ENCODE measurements at regions not wholly inside any gene's neighbourhood (a gene's known extent, or its start where the extent isn't known, plus 50 kb on each side); places are given as distances from the start of the nearest gene placed in this dataset.

- no peak for DNase-seq
Observed at GRCh38 chr1:84090447-84091245, 53.4 kb upstream of the PRKACB start.

GRCh38 chr1:84089867-84090266, 54.2 kb upstream of the PRKACB start:
- no peak for DNase-seq

- no peak for DNase-seq
Observed at GRCh38 chr1:84089465-84089864, 54.6 kb upstream of the PRKACB start.

- no peak for DNase-seq
Observed at GRCh38 chr1:84086616-84087015, 57.5 kb upstream of the PRKACB start.

GRCh38 chr1:84086189-84086588, 57.9 kb upstream of the PRKACB start:
- no peak for DNase-seq

- no peak for DNase-seq
Observed at GRCh38 chr1:84083307-84083706, 60.8 kb upstream of the PRKACB start.

- no peak for DNase-seq
Observed at GRCh38 chr1:84078842-84079202, 65.2 kb upstream of the PRKACB start.

- DNase-seq, result peak in 1 of 4 experiments; percentile 15
Observed at GRCh38 chr1:84078108-84078841, 65.8 kb upstream of the PRKACB start.

GRCh38 chr1:84077476-84078107, 66.5 kb upstream of the PRKACB start:
- peak; percentile 21 to 39 (median 28) for DNase-seq

- DNase-seq, result no peak
Observed at GRCh38 chr1:84073266-84073665, 70.8 kb upstream of the PRKACB start.

GRCh38 chr1:84069236-84069845, 70.4 kb upstream of the TTLL7 start:
- DNase-seq, result no peak

- DNase-seq, result no peak
Observed at GRCh38 chr1:84062496-84062895, 63.6 kb upstream of the TTLL7 start.

- DNase-seq, result no peak
Observed at GRCh38 chr1:84061336-84061735, 62.4 kb upstream of the TTLL7 start.

GRCh38 chr1:84060781-84061180, 61.8 kb upstream of the TTLL7 start:
- no peak for DNase-seq

- no peak for DNase-seq
Observed at GRCh38 chr1:84048820-84049219, 49.9 kb upstream of the TTLL7 start.

Measured in activated CD4-positive, CD25-positive, alpha-beta regulatory T cell (primary cell).